ENCODE measurements at regions not wholly inside any gene's neighbourhood (a gene's known extent, or its start where the extent isn't known, plus 50 kb on each side); places are given as distances from the start of the nearest gene placed in this dataset.
A peak's percentile ranks its signal among the peaks of the same experiment; 100 is the strongest.

DNA sequence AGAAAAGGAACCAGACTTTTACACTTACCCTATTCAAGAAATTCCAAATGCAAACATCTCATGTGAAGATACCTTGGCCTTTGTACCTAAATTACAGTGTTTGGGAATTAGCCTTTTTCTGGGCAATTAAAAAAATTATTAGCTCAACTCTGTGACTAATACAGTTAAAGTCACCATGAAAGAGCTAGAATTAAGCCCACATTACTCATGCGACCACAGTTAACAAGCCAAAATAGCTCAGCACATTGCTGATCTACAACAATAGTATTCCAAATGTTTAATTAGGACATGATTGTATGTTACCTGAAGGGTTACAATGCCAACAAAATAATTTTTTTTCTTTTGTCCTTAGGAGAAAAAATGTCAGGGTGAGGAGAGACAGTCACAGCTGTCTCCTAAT, 263.6 kb upstream of the GPC6 start (continued):
- TF ChIP-seq, protein P1, sequence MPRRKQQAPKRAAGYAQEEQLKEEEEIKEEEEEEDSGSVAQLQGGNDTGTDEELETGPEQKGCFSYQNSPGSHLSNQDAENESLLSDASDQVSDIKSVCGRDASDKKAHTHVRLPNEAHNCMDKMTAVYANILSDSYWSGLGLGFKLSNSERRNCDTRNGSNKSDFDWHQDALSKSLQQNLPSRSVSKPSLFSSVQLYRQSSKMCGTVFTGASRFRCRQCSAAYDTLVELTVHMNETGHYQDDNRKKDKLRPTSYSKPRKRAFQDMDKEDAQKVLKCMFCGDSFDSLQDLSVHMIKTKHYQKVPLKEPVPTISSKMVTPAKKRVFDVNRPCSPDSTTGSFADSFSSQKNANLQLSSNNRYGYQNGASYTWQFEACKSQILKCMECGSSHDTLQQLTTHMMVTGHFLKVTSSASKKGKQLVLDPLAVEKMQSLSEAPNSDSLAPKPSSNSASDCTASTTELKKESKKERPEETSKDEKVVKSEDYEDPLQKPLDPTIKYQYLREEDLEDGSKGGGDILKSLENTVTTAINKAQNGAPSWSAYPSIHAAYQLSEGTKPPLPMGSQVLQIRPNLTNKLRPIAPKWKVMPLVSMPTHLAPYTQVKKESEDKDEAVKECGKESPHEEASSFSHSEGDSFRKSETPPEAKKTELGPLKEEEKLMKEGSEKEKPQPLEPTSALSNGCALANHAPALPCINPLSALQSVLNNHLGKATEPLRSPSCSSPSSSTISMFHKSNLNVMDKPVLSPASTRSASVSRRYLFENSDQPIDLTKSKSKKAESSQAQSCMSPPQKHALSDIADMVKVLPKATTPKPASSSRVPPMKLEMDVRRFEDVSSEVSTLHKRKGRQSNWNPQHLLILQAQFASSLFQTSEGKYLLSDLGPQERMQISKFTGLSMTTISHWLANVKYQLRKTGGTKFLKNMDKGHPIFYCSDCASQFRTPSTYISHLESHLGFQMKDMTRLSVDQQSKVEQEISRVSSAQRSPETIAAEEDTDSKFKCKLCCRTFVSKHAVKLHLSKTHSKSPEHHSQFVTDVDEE (CRISPR knock-in tag; IDR thresholded peaks at IDR 0.05), result no peak

DNA sequence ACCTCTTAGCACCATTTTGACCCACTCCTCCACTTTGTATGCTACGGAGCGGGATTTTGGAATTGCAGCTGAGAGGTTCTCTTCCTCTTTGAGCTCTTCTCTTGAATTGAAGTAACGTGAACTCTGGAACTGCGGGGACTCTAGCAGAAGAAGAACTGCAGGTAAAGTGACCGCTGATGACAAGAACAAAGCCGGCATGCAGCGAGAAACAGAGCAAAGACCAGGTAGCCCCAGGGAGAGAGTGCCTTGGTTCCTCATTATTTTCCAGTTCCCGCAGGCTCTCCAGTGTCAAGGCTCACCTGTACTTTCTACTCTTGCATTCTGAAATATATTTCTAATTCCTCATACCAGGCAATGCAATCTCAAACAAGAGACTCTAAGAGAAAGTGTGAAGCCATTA, 260.3 kb upstream of the GPC6 start:
- no peak for TF ChIP-seq GLIS3 (CRISPR knock-in tag; IDR thresholded peaks at IDR 0.05)
- TF ChIP-seq ARNTL (CRISPR knock-in tag; IDR thresholded peaks at IDR 0.05; ENCODE audit: borderline replicate concordance, low read depth), result no peak
- ATAC-seq, result no peak

DNA sequence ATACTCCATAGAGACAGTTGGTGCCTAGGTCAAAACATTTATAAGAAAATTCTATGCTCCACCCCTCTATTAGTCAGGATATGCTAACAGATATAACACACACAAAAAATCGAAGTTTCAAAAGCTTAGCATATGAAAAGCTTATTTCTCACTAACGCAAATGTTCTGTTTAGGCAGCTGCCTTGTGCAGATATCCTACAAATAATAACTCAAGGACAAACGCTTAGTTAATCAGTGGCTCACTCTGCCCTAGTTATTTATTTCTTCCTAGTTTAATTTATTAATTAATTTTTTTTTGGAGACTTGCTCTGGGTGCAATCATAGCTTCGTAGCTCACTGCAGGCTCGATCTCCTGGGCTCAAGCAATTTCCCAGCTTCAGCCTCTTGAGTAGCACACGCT, 259.7 kb upstream of the GPC6 start:
- no peak for ATAC-seq

DNA sequence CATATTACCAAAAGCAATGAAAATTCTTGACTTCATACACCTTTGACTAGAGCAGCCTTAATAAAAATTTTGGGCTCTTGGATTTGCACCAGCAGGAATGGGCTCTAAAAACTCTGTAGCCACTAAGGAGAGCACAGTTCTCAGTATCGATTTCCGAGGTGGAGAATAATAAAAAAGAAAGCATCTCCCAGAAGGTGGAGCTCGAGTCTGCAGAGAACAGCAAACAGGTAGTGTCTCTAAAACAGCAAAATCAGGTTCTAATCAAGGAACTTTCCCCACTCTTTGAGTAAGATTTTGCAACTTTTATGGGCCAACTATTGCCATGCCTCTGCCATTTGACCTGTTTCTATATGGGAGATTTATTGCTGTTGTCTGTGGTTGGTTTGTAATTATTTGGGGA, 258.7 kb upstream of the GPC6 start:
- TF ChIP-seq, protein P2, sequence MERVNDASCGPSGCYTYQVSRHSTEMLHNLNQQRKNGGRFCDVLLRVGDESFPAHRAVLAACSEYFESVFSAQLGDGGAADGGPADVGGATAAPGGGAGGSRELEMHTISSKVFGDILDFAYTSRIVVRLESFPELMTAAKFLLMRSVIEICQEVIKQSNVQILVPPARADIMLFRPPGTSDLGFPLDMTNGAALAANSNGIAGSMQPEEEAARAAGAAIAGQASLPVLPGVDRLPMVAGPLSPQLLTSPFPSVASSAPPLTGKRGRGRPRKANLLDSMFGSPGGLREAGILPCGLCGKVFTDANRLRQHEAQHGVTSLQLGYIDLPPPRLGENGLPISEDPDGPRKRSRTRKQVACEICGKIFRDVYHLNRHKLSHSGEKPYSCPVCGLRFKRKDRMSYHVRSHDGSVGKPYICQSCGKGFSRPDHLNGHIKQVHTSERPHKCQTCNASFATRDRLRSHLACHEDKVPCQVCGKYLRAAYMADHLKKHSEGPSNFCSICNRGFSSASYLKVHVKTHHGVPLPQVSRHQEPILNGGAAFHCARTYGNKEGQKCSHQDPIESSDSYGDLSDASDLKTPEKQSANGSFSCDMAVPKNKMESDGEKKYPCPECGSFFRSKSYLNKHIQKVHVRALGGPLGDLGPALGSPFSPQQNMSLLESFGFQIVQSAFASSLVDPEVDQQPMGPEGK (CRISPR knock-in tag; IDR thresholded peaks at IDR 0.05; ENCODE audit: borderline replicate concordance), result no peak
- TF ChIP-seq OSR1 (CRISPR knock-in tag; IDR thresholded peaks at IDR 0.05) (no peak), ISL1 (CRISPR knock-in tag; IDR thresholded peaks at IDR 0.05) (no peak), ESRRG (CRISPR knock-in tag; IDR thresholded peaks at IDR 0.05) (no peak), TOX (CRISPR knock-in tag; IDR thresholded peaks at IDR 0.05; ENCODE audit: borderline replicate concordance) (no peak), TCF4 (CRISPR knock-in tag; IDR thresholded peaks at IDR 0.05; ENCODE audit: borderline replicate concordance) (no peak), PPARA (CRISPR knock-in tag; IDR thresholded peaks at IDR 0.05; ENCODE audit: borderline replicate concordance) (no peak), SNAI2 (CRISPR knock-in tag; IDR thresholded peaks at IDR 0.05) (no peak), ZFP3 (CRISPR knock-in tag; IDR thresholded peaks at IDR 0.05) (no peak), ZNF8 (CRISPR knock-in tag; IDR thresholded peaks at IDR 0.05) (no peak), GLIS3 (CRISPR knock-in tag; IDR thresholded peaks at IDR 0.05) (no peak)
- peak; percentile 62 for ATAC-seq

More for the DNA sequence above, 259.7 kb upstream of the GPC6 start:
- TF ChIP-seq ARNTL (CRISPR knock-in tag; IDR thresholded peaks at IDR 0.05; ENCODE audit: borderline replicate concordance, low read depth), result no peak
- TF ChIP-seq ESRRG (CRISPR knock-in tag; IDR thresholded peaks at IDR 0.05), result no peak
- TF ChIP-seq, protein P3, sequence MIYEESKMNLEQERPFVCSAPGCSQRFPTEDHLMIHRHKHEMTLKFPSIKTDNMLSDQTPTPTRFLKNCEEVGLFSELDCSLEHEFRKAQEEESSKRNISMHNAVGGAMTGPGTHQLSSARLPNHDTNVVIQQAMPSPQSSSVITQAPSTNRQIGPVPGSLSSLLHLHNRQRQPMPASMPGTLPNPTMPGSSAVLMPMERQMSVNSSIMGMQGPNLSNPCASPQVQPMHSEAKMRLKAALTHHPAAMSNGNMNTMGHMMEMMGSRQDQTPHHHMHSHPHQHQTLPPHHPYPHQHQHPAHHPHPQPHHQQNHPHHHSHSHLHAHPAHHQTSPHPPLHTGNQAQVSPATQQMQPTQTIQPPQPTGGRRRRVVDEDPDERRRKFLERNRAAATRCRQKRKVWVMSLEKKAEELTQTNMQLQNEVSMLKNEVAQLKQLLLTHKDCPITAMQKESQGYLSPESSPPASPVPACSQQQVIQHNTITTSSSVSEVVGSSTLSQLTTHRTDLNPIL (CRISPR knock-in tag; IDR thresholded peaks at IDR 0.05; ENCODE audit: low read depth), result no peak
- no peak for TF ChIP-seq TCF4 (CRISPR knock-in tag; IDR thresholded peaks at IDR 0.05; ENCODE audit: borderline replicate concordance)
- no peak for TF ChIP-seq RARB (CRISPR knock-in tag; IDR thresholded peaks at IDR 0.05)
- no peak for TF ChIP-seq OSR1 (CRISPR knock-in tag; IDR thresholded peaks at IDR 0.05)
- TF ChIP-seq, protein P1 (CRISPR knock-in tag; IDR thresholded peaks at IDR 0.05), result no peak
- TF ChIP-seq BACH2 (CRISPR knock-in tag; IDR thresholded peaks at IDR 0.05; ENCODE audit: borderline replicate concordance), result no peak

DNA sequence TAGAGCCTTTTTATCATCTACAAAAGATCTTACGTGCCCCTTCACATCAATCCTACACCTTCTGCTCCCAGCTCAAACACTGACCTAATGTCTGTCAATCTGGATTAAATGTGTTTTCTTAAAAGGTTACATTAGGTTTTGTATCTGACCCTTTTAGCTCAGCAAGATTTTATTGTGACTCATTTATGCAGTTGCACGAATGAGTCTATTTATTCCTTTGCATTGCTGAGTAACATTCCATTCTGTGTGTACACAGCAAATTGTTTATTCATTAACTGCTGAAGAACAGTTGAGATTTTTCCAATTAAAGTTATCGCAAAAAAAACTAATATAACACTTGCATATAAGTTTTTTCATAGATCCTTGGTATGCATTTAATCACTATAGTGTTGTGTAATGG, 253.9 kb upstream of the GPC6 start:
- ATAC-seq, result no peak
- TF ChIP-seq ARNTL (CRISPR knock-in tag; IDR thresholded peaks at IDR 0.05; ENCODE audit: borderline replicate concordance, low read depth), result no peak
- TF ChIP-seq SNAI2 (CRISPR knock-in tag; IDR thresholded peaks at IDR 0.05), result no peak
- TF ChIP-seq, protein P4, sequence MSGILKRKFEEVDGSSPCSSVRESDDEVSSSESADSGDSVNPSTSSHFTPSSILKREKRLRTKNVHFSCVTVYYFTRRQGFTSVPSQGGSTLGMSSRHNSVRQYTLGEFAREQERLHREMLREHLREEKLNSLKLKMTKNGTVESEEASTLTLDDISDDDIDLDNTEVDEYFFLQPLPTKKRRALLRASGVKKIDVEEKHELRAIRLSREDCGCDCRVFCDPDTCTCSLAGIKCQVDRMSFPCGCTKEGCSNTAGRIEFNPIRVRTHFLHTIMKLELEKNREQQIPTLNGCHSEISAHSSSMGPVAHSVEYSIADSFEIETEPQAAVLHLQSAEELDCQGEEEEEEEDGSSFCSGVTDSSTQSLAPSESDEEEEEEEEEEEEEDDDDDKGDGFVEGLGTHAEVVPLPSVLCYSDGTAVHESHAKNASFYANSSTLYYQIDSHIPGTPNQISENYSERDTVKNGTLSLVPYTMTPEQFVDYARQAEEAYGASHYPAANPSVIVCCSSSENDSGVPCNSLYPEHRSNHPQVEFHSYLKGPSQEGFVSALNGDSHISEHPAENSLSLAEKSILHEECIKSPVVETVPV (CRISPR knock-in tag; IDR thresholded peaks at IDR 0.05), result no peak
- TF ChIP-seq, protein P1 (CRISPR knock-in tag; IDR thresholded peaks at IDR 0.05), result no peak
- no peak for TF ChIP-seq BACH2 (CRISPR knock-in tag; IDR thresholded peaks at IDR 0.05; ENCODE audit: borderline replicate concordance)
- no peak for TF ChIP-seq ZFP30 (CRISPR knock-in tag; IDR thresholded peaks at IDR 0.05)
- TF ChIP-seq ZNF8 (CRISPR knock-in tag; IDR thresholded peaks at IDR 0.05), result no peak
- TF ChIP-seq ZC3H10 (CRISPR knock-in tag; IDR thresholded peaks at IDR 0.05), result no peak
- no peak for TF ChIP-seq ISL1 (CRISPR knock-in tag; IDR thresholded peaks at IDR 0.05)

Measured in SK-N-SH treated with all-trans-retinoic acid at 6 μM for 48 hours (cell line).